ENCODE measurements at regions not wholly inside any gene's neighbourhood (a gene's known extent, or its start where the extent isn't known, plus 50 kb on each side); places are given as distances from the start of the nearest gene placed in this dataset.
A peak's percentile ranks its signal among the peaks of the same experiment; 100 is the strongest.
"Not testable (repeated sequence)": the region's sequence is repeated elsewhere in the genome, so short reads cannot be mapped to it uniquely, and the experiment has no call there.

GRCh38 chr1:234815295-234815815 lies 205.4 kb upstream of the IRF2BP2 start:
- H3K9me3 ChIP-seq (ENCODE audit: low read length); in situ Hi-C loops (cut with HindIII; ENCODE audit: extremely low pct_ligation_motif_present, low pct_unique_long_range_greater_than_20kb); H4K20me1 ChIP-seq (ENCODE audit: insufficient read depth, low read length); H3K27me3 ChIP-seq (ENCODE audit: control insufficient read depth in 1 of 2, insufficient read depth in 2 of 2, low read length in 2 of 2); BruUV-seq (replicated peaks); H3K79me2 ChIP-seq (ENCODE audit: insufficient read depth, low read length); CTCF ChIA-PET (ENCODE audit: low intra/inter-chr PET ratio, low total read pairs); H2AFZ ChIP-seq (ENCODE audit: low read length); H3K36me3 ChIP-seq (replicated peaks in 1 of 2; ENCODE audit: control insufficient read depth in 1 of 2, insufficient read depth in 2 of 2, low read length in 2 of 2); TF ChIP-seq FOXP1 (IDR thresholded peaks at IDR 0.05): not testable (repeated sequence)
- Histone ChIP-seq H3K27ac (ENCODE audit: extremely low read length, insufficient read depth, low read length) (peak overlapping the region; percentile 91), H3K4me2 (ENCODE audit: low read depth, low read length) (peak overlapping the region; percentile 62), H3K9ac (ENCODE audit: insufficient read depth, low read depth, low read length) (peak overlapping the region; percentile 75), H3K4me1 (ENCODE audit: insufficient read depth, low read length) (peaks cover 47% of the 10 kb centered on the region), H3K4me3 (replicated peaks in 1 of 3; ENCODE audit: insufficient read depth in 1 of 3, low read depth in 2 of 3, low read length in 3 of 3) (peak overlapping the region in 1 of 3 experiments; percentile 25; a peak in 1 of 6 replicates)
- DNase-seq (ENCODE audit: low spot score) (peak; percentile 46), ATAC-seq (peak; percentile 79), FAIRE-seq (peak; percentile 93)
- intact Hi-C loops (cut with micrococcal nuclease; ENCODE audit: unreplicated experiment): loop anchor here (10.0 kb wide), 2 partner anchors 59 to 211 kb away; no protein-coding TSS in a partner anchor
- 0% methylated on average over 6 of the region's 7 CpGs for WGBS (ENCODE audit: low lambda C conversion rate)
- POLR2A ChIA-PET: interaction anchor here (1.2 kb wide), 2 partner anchors 142 to 204 kb away, joined by 3 read pairs; no protein-coding TSS in a partner anchor
- peak; percentile 22; the same call in 1 of the 2 replicates for TF ChIP-seq PATZ1 (CRISPR knock-in tag; IDR thresholded peaks at IDR 0.05)
- 0 out of 2 replicates have a peak, but pooled peaks have one; percentile 30 for TF ChIP-seq KAT8 (CRISPR knock-in tag; IDR thresholded peaks at IDR 0.05)
- TF ChIP-seq HNF1A (IDR thresholded peaks at IDR 0.05; ENCODE audit: low read depth): peak; percentile 75
- peak; percentile 52; the same call in 1 of the 2 replicates for TF ChIP-seq HNF1A (CRISPR knock-in tag; IDR thresholded peaks at IDR 0.05; ENCODE audit: borderline replicate concordance)
- TF ChIP-seq BRD4 (CRISPR knock-in tag; IDR thresholded peaks at IDR 0.05): peak; percentile 69; the same call in 1 of the 2 replicates
- TF ChIP-seq RAD21 (CRISPR knock-in tag; IDR thresholded peaks at IDR 0.05): 0 out of 2 replicates have a peak, but pooled peaks have one; percentile 20
- peak; percentile 32; the same call in 1 of the 2 replicates for TF ChIP-seq FOXA3 (CRISPR knock-in tag; IDR thresholded peaks at IDR 0.05)
- TF ChIP-seq SP5 (CRISPR knock-in tag; IDR thresholded peaks at IDR 0.05; ENCODE audit: borderline replicate concordance, low read depth): peak; percentile 78
- TF ChIP-seq ZNF263 (CRISPR knock-in tag; IDR thresholded peaks at IDR 0.05): peak; percentile 86
- TF ChIP-seq FOSL2 (CRISPR knock-in tag; IDR thresholded peaks at IDR 0.05): peak; percentile 36; the same call in 1 of the 2 replicates
- TF ChIP-seq FOXO1 (CRISPR knock-in tag; IDR thresholded peaks at IDR 0.05): 0 out of 2 replicates have a peak, but pooled peaks have one; percentile 45
- peak; percentile 46; the same call in 1 of the 2 replicates for TF ChIP-seq NCOA2 (CRISPR knock-in tag; IDR thresholded peaks at IDR 0.05)
- TF ChIP-seq ZC3H4 (CRISPR knock-in tag; IDR thresholded peaks at IDR 0.05; ENCODE audit: borderline replicate concordance): peak; percentile 29; the same call in 1 of the 2 replicates
- TF ChIP-seq FOXP1 (CRISPR knock-in tag; IDR thresholded peaks at IDR 0.05): peak; percentile 23
- peak; percentile 36 for TF ChIP-seq STAG1 (CRISPR knock-in tag; IDR thresholded peaks at IDR 0.05)
- TF ChIP-seq RARA (CRISPR knock-in tag; IDR thresholded peaks at IDR 0.05): peak; percentile 57; the same call in 1 of the 2 replicates
